Femur (tissue), 1 donor: ENCODE measurements at regions not wholly inside any gene's neighbourhood (a gene's known extent, or its start where the extent isn't known, plus 50 kb on each side); places are given as distances from the start of the nearest gene placed in this dataset.

Source experiments
- DNase-seq: peaks from one replicate; pipeline ENCODE4 v3.0.0-alpha.2; 2017

GRCh38 chr13:89862011-89862690, 1485.3 kb upstream of the MIR17HG start:
- DNase-seq = no peak

GRCh38 chr13:89862691-89863036, 1484.8 kb upstream of the MIR17HG start:
- no peak for DNase-seq

- no peak for DNase-seq
These were observed 1482.1 kb upstream of the MIR17HG start for GRCh38 chr13:89865164-89866064.

GRCh38 chr13:89869312-89869711, 1478.2 kb upstream of the MIR17HG start:
- no peak for DNase-seq

- DNase-seq = no peak
These were observed 1468.6 kb upstream of the MIR17HG start for GRCh38 chr13:89878904-89879303.

GRCh38 chr13:89880201-89880600, 1467.3 kb upstream of the MIR17HG start:
- DNase-seq = no peak

- DNase-seq = no peak
These were observed 1463.5 kb upstream of the MIR17HG start for GRCh38 chr13:89883893-89884448.

GRCh38 chr13:89890806-89891205, 1456.7 kb upstream of the MIR17HG start:
- no peak for DNase-seq

- no peak for DNase-seq
These were observed 1456.1 kb upstream of the MIR17HG start for GRCh38 chr13:89891416-89891815.

GRCh38 chr13:89897681-89898080, 1449.8 kb upstream of the MIR17HG start:
- no peak for DNase-seq

- DNase-seq = no peak
These were observed 1448.0 kb upstream of the MIR17HG start for GRCh38 chr13:89899302-89900103.

- no peak for DNase-seq
These were observed 1447.3 kb upstream of the MIR17HG start for GRCh38 chr13:89900104-89900765.

GRCh38 chr13:89902223-89902622, 1445.3 kb upstream of the MIR17HG start:
- DNase-seq = no peak

- DNase-seq = no peak
These were observed 1444.4 kb upstream of the MIR17HG start for GRCh38 chr13:89903115-89903514.

- no peak for DNase-seq
These were observed 1437.3 kb upstream of the MIR17HG start for GRCh38 chr13:89910166-89910565.

GRCh38 chr13:89916551-89916950, 1430.9 kb upstream of the MIR17HG start:
- DNase-seq = no peak

GRCh38 chr13:89920461-89920860, 1427.0 kb upstream of the MIR17HG start:
- no peak for DNase-seq

- DNase-seq = no peak
These were observed 1424.4 kb upstream of the MIR17HG start for GRCh38 chr13:89923052-89923451.

- DNase-seq = no peak
These were observed 1423.8 kb upstream of the MIR17HG start for GRCh38 chr13:89923736-89924135.

GRCh38 chr13:89925107-89925506, 1422.4 kb upstream of the MIR17HG start:
- no peak for DNase-seq

GRCh38 chr13:89930861-89931260, 1416.6 kb upstream of the MIR17HG start:
- no peak for DNase-seq

GRCh38 chr13:89932902-89933301, 1414.6 kb upstream of the MIR17HG start:
- no peak for DNase-seq

GRCh38 chr13:89936256-89936655, 1411.2 kb upstream of the MIR17HG start:
- DNase-seq = no peak
